ENCODE measurements at regions not wholly inside any gene's neighbourhood (a gene's known extent, or its start where the extent isn't known, plus 50 kb on each side); places are given as distances from the start of the nearest gene placed in this dataset.

- no peak for TF ChIP-seq CTCF (IDR thresholded peaks at IDR 0.05; ENCODE audit: low read depth, low read length)
- no peak for DNase-seq (ENCODE audit: low read depth in 2 of 2)
- H3K4me3 ChIP-seq (replicated peaks in 1 of 2; ENCODE audit: low read depth in 2 of 2, low read length in 2 of 2) = no peak overlapping the region
These were observed 159.8 kb upstream of the SALL4 start for GRCh38 chr20:51961964-51962761.

- TF ChIP-seq CTCF (IDR thresholded peaks at IDR 0.05; ENCODE audit: low read depth, low read length) = no peak
- no peak for DNase-seq (ENCODE audit: low read depth in 2 of 2)
- H3K4me3 ChIP-seq (replicated peaks in 1 of 2; ENCODE audit: low read depth in 2 of 2, low read length in 2 of 2) = no peak overlapping the region
These were observed 157.8 kb upstream of the SALL4 start for GRCh38 chr20:51960047-51960675.

GRCh38 chr20:51959066-51959542 is 156.8 kb upstream of the SALL4 start:
- TF ChIP-seq CTCF (IDR thresholded peaks at IDR 0.05; ENCODE audit: low read depth, low read length) = no peak
- H3K4me3 ChIP-seq (replicated peaks in 1 of 2; ENCODE audit: low read depth in 2 of 2, low read length in 2 of 2) = no peak overlapping the region
- DNase-seq (ENCODE audit: low read depth in 2 of 2) = peak in 1 of 2 donors; percentile 29

GRCh38 chr20:51958099-51959065 is 156.1 kb upstream of the SALL4 start:
- H3K4me3 ChIP-seq (replicated peaks in 1 of 2; ENCODE audit: low read depth in 2 of 2, low read length in 2 of 2) = no peak overlapping the region
- DNase-seq (ENCODE audit: low read depth in 2 of 2) = peak; percentile 37 to 39
- no peak for TF ChIP-seq CTCF (IDR thresholded peaks at IDR 0.05; ENCODE audit: low read depth, low read length)

- no peak for TF ChIP-seq CTCF (IDR thresholded peaks at IDR 0.05; ENCODE audit: low read depth, low read length)
- H3K4me3 ChIP-seq (replicated peaks in 1 of 2; ENCODE audit: low read depth in 2 of 2, low read length in 2 of 2) = no peak overlapping the region
- peak; percentile 45 to 70 for DNase-seq (ENCODE audit: low read depth in 2 of 2)
These were observed 153.4 kb upstream of the SALL4 start for GRCh38 chr20:51955756-51956155.

GRCh38 chr20:51953731-51954340 is 151.5 kb upstream of the SALL4 start:
- no peak overlapping the region for H3K4me3 ChIP-seq (replicated peaks in 1 of 2; ENCODE audit: low read depth in 2 of 2, low read length in 2 of 2)
- DNase-seq (ENCODE audit: low read depth in 2 of 2) = no peak
- no peak for TF ChIP-seq CTCF (IDR thresholded peaks at IDR 0.05; ENCODE audit: low read depth, low read length)

Data from cardiac fibroblast (primary cell).